ENCODE measurements at regions not wholly inside any gene's neighbourhood (a gene's known extent, or its start where the extent isn't known, plus 50 kb on each side); places are given as distances from the start of the nearest gene placed in this dataset.
A peak's percentile ranks its signal among the peaks of the same experiment; 100 is the strongest.

DNA sequence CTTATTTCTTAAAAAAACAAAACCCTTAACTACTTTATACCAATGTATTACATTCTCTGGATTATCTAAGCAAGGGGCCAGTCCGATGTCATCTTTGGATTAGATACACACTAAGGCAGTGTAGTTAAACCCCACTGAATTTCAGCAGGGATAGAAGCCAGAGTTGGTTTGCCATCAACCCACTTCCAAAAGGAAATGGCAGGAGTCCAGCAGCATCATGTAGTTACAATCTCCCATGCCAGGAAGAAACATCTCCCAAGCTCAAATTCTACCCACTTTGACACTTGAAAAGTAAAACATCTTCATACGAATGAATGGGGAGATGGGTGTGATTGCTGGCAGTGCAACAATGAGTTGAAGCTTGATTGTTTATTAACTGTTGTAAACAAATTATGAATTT lies 203.5 kb upstream of the PLXNC1 start:
- no peaks in the 10 kb centered on the region for H3K9me3 ChIP-seq
- H3K4me3 ChIP-seq = no peak overlapping the region
- no peaks in the 10 kb centered on the region for H3K27me3 ChIP-seq
- no peak overlapping the region for H3K27ac ChIP-seq
- TF ChIP-seq POLR2A (IDR thresholded peaks at IDR 0.05) = no peak
- WGBS, 2 donors = 92 to 93% methylated on average over 2 of the region's 2 CpGs
- no peaks in the 10 kb centered on the region for H3K36me3 ChIP-seq (ENCODE audit: low read depth, missing control alignments)
- intact Hi-C loops (cut with DNase I; ENCODE audit: low total_unique reads) = no loop called here
- no peak for DNase-seq
- H3K4me1 ChIP-seq = no peaks in the 10 kb centered on the region

DNA sequence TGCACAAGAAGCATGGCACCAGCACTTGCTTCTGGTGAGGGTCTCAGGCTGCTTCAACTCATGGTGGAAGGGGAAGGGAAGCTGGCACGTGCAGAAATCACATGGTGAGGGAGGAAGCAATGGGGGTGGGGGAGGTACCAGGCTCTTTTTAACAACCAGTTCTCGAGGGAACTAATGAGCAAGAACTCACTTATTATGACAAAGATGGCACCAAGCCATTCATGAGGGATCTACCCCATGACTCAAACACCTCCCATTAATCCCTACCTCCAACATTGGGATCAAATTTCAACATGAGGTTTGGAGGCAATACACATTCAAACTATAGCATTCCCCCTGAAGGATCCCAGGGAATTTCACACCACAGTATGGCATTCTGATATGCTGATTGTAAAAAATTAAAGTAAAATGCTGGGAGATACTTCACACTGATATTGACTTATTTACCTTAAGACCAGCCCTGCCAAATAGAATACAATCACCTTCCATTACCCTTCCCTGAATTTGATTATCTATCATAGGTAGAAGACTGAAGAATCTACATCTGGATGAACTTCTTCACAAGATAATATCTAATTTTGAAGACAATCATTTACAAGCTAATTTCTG lies 201.7 kb upstream of the PLXNC1 start:
- Histone ChIP-seq H3K4me3 (no peak overlapping the region), H3K4me1 (no peaks in the 10 kb centered on the region), H3K27me3 (no peaks in the 10 kb centered on the region), H3K27ac (no peak overlapping the region), H3K36me3 (ENCODE audit: low read depth, missing control alignments) (no peaks in the 10 kb centered on the region), H3K9me3 (no peaks in the 10 kb centered on the region)
- DNase-seq = no peak
- intact Hi-C loops (cut with DNase I; ENCODE audit: low total_unique reads) = no loop called here
- WGBS, 2 donors = 70 to 78% methylated on average over 2 of the region's 2 CpGs
- TF ChIP-seq POLR2A (IDR thresholded peaks at IDR 0.05) = no peak
- no peak for TF ChIP-seq CTCF (IDR thresholded peaks at IDR 0.05)

DNA sequence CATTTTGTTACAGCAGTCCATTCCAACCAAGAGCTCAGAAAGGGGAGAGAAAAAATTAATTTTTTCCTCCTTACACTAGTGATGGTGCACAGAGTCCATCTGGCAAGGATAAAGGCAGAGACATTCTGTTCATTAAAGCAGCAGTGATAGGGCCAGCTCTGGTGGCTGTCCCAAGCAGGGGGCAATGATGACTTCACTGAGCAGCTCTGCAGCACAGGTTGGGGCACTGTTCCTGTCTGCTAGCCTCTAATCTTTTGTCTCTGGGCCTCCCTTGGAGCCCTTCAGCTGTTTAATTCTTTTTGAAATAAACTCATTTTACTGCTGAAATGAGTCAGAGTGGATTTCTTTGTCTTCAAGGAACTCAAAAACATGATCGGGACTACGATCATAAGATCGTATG lies 200.9 kb upstream of the PLXNC1 start:
- TF ChIP-seq POLR2A (IDR thresholded peaks at IDR 0.05) = no peak
- no peak for TF ChIP-seq CTCF (IDR thresholded peaks at IDR 0.05)
- no peaks in the 10 kb centered on the region for H3K9me3 ChIP-seq
- H3K27me3 ChIP-seq = no peaks in the 10 kb centered on the region
- H3K4me1 ChIP-seq = no peaks in the 10 kb centered on the region
- WGBS, 2 donors = 90 to 96% methylated on average over 3 of the region's 3 CpGs
- H3K27ac ChIP-seq = no peak overlapping the region
- intact Hi-C loops (cut with DNase I; ENCODE audit: low total_unique reads) = no loop called here
- no peak for DNase-seq
- H3K4me3 ChIP-seq = no peak overlapping the region
- H3K36me3 ChIP-seq (ENCODE audit: low read depth, missing control alignments) = no peaks in the 10 kb centered on the region

- no peak for TF ChIP-seq POLR2A (IDR thresholded peaks at IDR 0.05)
- TF ChIP-seq CTCF (IDR thresholded peaks at IDR 0.05) = no peak
- Histone ChIP-seq H3K9me3 (no peaks in the 10 kb centered on the region), H3K4me1 (no peaks in the 10 kb centered on the region), H3K27me3 (no peaks in the 10 kb centered on the region), H3K36me3 (ENCODE audit: low read depth, missing control alignments) (no peaks in the 10 kb centered on the region), H3K27ac (no peak overlapping the region), H3K4me3 (no peak overlapping the region)
- DNase-seq = no peak
- intact Hi-C loops (cut with DNase I; ENCODE audit: low total_unique reads) = no loop called here
- WGBS, 2 donors = 53 to 56% methylated on average over 3 of the region's 3 CpGs
Observed at GRCh38 chr12:93950311-93950710, 198.1 kb upstream of the PLXNC1 start.

GRCh38 chr12:93954166-93955112 lies 193.9 kb upstream of the PLXNC1 start:
- Histone ChIP-seq H3K4me3 (no peak overlapping the region), H3K4me1 (no peaks in the 10 kb centered on the region), H3K36me3 (ENCODE audit: low read depth, missing control alignments) (no peaks in the 10 kb centered on the region), H3K27ac (no peak overlapping the region), H3K27me3 (no peaks in the 10 kb centered on the region), H3K9me3 (no peaks in the 10 kb centered on the region)
- intact Hi-C loops (cut with DNase I; ENCODE audit: low total_unique reads) = no loop called here
- peak; percentile 47 for DNase-seq
- TF ChIP-seq POLR2A (IDR thresholded peaks at IDR 0.05) (no peak), CTCF (IDR thresholded peaks at IDR 0.05) (no peak)
- 58 to 60% methylated on average over 9 of the region's 9 CpGs for WGBS, 2 donors
